WTC11 (cell line): ENCODE measurements at regions not wholly inside any gene's neighbourhood (a gene's known extent, or its start where the extent isn't known, plus 50 kb on each side); places are given as distances from the start of the nearest gene placed in this dataset.

ENCODE experiments used
- ZNF232 ChIP-seq: sonication (generic); formaldehyde crosslinking; IDR thresholded peaks from 2 replicates; pipeline ENCODE4 v1.8.0; 2022; ENCODE audit warnings: mild to moderate bottlenecking, missing genetic modification reagents
- TF ChIP-seq, protein P1 (sequence below): sonication (generic); formaldehyde crosslinking; IDR thresholded peaks from 2 replicates; pipeline ENCODE4 v1.8.1; 2023; ENCODE audit warnings: mild to moderate bottlenecking, missing genetic modification reagents
- TF ChIP-seq, protein P2 (sequence below): fragments of 200-600 bp; IDR thresholded peaks from 2 replicates; pipeline ENCODE4 v1.8.0; 2022; ENCODE audit warnings: antibody characterized with exemption

- TF ChIP-seq, protein P1, sequence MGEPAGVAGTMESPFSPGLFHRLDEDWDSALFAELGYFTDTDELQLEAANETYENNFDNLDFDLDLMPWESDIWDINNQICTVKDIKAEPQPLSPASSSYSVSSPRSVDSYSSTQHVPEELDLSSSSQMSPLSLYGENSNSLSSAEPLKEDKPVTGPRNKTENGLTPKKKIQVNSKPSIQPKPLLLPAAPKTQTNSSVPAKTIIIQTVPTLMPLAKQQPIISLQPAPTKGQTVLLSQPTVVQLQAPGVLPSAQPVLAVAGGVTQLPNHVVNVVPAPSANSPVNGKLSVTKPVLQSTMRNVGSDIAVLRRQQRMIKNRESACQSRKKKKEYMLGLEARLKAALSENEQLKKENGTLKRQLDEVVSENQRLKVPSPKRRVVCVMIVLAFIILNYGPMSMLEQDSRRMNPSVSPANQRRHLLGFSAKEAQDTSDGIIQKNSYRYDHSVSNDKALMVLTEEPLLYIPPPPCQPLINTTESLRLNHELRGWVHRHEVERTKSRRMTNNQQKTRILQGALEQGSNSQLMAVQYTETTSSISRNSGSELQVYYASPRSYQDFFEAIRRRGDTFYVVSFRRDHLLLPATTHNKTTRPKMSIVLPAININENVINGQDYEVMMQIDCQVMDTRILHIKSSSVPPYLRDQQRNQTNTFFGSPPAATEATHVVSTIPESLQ (CRISPR knock-in tag): no peak
- no peak for TF ChIP-seq ZNF232 (CRISPR knock-in tag)
- TF ChIP-seq, protein P2, sequence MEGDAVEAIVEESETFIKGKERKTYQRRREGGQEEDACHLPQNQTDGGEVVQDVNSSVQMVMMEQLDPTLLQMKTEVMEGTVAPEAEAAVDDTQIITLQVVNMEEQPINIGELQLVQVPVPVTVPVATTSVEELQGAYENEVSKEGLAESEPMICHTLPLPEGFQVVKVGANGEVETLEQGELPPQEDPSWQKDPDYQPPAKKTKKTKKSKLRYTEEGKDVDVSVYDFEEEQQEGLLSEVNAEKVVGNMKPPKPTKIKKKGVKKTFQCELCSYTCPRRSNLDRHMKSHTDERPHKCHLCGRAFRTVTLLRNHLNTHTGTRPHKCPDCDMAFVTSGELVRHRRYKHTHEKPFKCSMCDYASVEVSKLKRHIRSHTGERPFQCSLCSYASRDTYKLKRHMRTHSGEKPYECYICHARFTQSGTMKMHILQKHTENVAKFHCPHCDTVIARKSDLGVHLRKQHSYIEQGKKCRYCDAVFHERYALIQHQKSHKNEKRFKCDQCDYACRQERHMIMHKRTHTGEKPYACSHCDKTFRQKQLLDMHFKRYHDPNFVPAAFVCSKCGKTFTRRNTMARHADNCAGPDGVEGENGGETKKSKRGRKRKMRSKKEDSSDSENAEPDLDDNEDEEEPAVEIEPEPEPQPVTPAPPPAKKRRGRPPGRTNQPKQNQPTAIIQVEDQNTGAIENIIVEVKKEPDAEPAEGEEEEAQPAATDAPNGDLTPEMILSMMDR: no peak
Measured at GRCh38 chr18:67742525-67742924, 226.0 kb upstream of the DSEL start.
